A673 (cell line): ENCODE measurements at regions not wholly inside any gene's neighbourhood (a gene's known extent, or its start where the extent isn't known, plus 50 kb on each side); places are given as distances from the start of the nearest gene placed in this dataset.

Experiments used
- BruUV-seq: library from RNA; stranded (reverse); fragments of 400-500 nt; replicated peaks from 2 replicates; lab custom pipeline; 2021; lab: Mats Ljungman, UMichigan
- CTCF ChIA-PET: fragments of 300-600 bp; sonication (Branson Sonifier 250); formaldehyde crosslinking; loops from one replicate; lab custom pipeline; 2022; ENCODE audit warnings: antibody characterized with exemption; lab: Charles Lee
- POLR2A ChIA-PET: fragments of 300-600 bp; sonication (Branson Sonifier 250); formaldehyde crosslinking; loops from one replicate; lab custom pipeline; 2022; ENCODE audit warnings: antibody characterized with exemption; ENCODE audit not compliant: low non-redundant PET; lab: Charles Lee
- DNase-seq: peaks from one replicate; pipeline ENCODE4 v3.0.0-alpha.2; 2015; ENCODE audit warnings: low spot score
- H3K27ac ChIP-seq: fragments of 200-600 bp; sonication (generic); 2 replicates; pipeline ENCODE4 v1.5.1; 2016; ENCODE audit warnings: mixed run types, low read depth, mild to moderate bottlenecking, mixed read lengths, antibody characterized with exemption, low read length; ENCODE audit not compliant: poor library complexity, severe bottlenecking
- H3K27me3 ChIP-seq: fragments of 200-600 bp; sonication (generic); replicated peaks from 2 replicates; pipeline ENCODE4 v1.6.1; 2017; ENCODE audit warnings: mixed run types, low read depth, mild to moderate bottlenecking, mixed read lengths, antibody characterized with exemption, low read length; ENCODE audit not compliant: insufficient read depth, poor library complexity
- H3K36me3 ChIP-seq: fragments of 200-600 bp; sonication (generic); 2 replicates; pipeline ENCODE4 v1.6.1; 2016; ENCODE audit warnings: mixed run types, mild to moderate bottlenecking, mixed read lengths, antibody characterized with exemption, low read length; ENCODE audit not compliant: insufficient read depth, poor library complexity, severe bottlenecking
- H3K4me1 ChIP-seq: fragments of 200-600 bp; sonication (generic); 2 replicates; pipeline ENCODE4 v1.6.1; 2017; ENCODE audit warnings: mixed run types, mild to moderate bottlenecking, mixed read lengths, antibody characterized with exemption, low read length; ENCODE audit not compliant: insufficient read depth, poor library complexity, severe bottlenecking
- H3K4me3 ChIP-seq: fragments of 200-600 bp; sonication (generic); 2 replicates; pipeline ENCODE4 v1.5.1; 2016; ENCODE audit warnings: low read depth, mixed run types, mild to moderate bottlenecking, mixed read lengths, low read length; ENCODE audit not compliant: poor library complexity, severe bottlenecking
- H3K9me3 ChIP-seq: fragments of 200-600 bp; sonication (generic); 2 replicates; pipeline ENCODE4 v1.6.1; 2016; ENCODE audit warnings: mixed run types, low read depth, mild to moderate bottlenecking, mixed read lengths, antibody characterized with exemption, low read length; ENCODE audit not compliant: poor library complexity, severe bottlenecking
- EZH2 ChIP-seq: fragments of 200-600 bp; sonication (generic); IDR thresholded peaks from 2 replicates; pipeline ENCODE4 v1.6.1; 2017; ENCODE audit warnings: borderline replicate concordance, low read depth, mild to moderate bottlenecking, mixed read lengths, antibody characterized with exemption, low read length; ENCODE audit not compliant: poor library complexity, severe bottlenecking
- intact Hi-C: fragments of 100-400 bp; cut with micrococcal nuclease; formaldehyde crosslinking; loops from one replicate; pipeline ENCODE4 v1.10.0; 2022; ENCODE audit not compliant: unreplicated experiment
- TF ChIP-seq, protein P1 (sequence below): fragments of 300-800, 200-600 bp; sonication (generic); conservative IDR thresholded peaks from 2 replicates; pipeline ENCODE4 v1.5.1; 2017; ENCODE audit warnings: low read depth, mild to moderate bottlenecking, antibody characterized with exemption, low read length, moderate library complexity, mixed read lengths

GRCh38 chr13:48592688-48593049, 59.8 kb upstream of the RCBTB2 start:
- Histone ChIP-seq H3K4me1 (no peaks in the 10 kb centered on the region), H3K36me3 (no peaks in the 10 kb centered on the region), H3K27me3 (no peaks in the 10 kb centered on the region), H3K4me3 (no peak overlapping the region), H3K27ac (no peak overlapping the region), H3K9me3 (no peaks in the 10 kb centered on the region)
- no TSS peak for BruUV-seq
- intact Hi-C loops, result loop anchor here (10.0 kb wide), 1 partner anchor 142 kb away; no protein-coding TSS in a partner anchor
- ChIA-PET POLR2A (no interaction called here), CTCF (no interaction called here)
- no peak for DNase-seq
- TF ChIP-seq, protein P1, sequence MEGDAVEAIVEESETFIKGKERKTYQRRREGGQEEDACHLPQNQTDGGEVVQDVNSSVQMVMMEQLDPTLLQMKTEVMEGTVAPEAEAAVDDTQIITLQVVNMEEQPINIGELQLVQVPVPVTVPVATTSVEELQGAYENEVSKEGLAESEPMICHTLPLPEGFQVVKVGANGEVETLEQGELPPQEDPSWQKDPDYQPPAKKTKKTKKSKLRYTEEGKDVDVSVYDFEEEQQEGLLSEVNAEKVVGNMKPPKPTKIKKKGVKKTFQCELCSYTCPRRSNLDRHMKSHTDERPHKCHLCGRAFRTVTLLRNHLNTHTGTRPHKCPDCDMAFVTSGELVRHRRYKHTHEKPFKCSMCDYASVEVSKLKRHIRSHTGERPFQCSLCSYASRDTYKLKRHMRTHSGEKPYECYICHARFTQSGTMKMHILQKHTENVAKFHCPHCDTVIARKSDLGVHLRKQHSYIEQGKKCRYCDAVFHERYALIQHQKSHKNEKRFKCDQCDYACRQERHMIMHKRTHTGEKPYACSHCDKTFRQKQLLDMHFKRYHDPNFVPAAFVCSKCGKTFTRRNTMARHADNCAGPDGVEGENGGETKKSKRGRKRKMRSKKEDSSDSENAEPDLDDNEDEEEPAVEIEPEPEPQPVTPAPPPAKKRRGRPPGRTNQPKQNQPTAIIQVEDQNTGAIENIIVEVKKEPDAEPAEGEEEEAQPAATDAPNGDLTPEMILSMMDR, result no peak
- TF ChIP-seq EZH2, result no peak

- Histone ChIP-seq H3K27me3 (no peaks in the 10 kb centered on the region), H3K9me3 (no peaks in the 10 kb centered on the region), H3K4me3 (no peak overlapping the region), H3K4me1 (no peaks in the 10 kb centered on the region), H3K36me3 (no peaks in the 10 kb centered on the region), H3K27ac (no peak overlapping the region)
- no peak for DNase-seq
- POLR2A ChIA-PET, result no interaction called here
- CTCF ChIA-PET, result interaction anchor here (0.7 kb wide), 1 partner anchor 13 kb away, joined by 7 read pairs; no protein-coding TSS in a partner anchor
- intact Hi-C loops, result loop anchor here (10.0 kb wide), 1 partner anchor 141 kb away; no protein-coding TSS in a partner anchor
- TF ChIP-seq, protein P1, result no peak
- no TSS peak for BruUV-seq
Observed at GRCh38 chr13:48593536-48593935, 60.2 kb upstream of the CYSLTR2 start.

DNA sequence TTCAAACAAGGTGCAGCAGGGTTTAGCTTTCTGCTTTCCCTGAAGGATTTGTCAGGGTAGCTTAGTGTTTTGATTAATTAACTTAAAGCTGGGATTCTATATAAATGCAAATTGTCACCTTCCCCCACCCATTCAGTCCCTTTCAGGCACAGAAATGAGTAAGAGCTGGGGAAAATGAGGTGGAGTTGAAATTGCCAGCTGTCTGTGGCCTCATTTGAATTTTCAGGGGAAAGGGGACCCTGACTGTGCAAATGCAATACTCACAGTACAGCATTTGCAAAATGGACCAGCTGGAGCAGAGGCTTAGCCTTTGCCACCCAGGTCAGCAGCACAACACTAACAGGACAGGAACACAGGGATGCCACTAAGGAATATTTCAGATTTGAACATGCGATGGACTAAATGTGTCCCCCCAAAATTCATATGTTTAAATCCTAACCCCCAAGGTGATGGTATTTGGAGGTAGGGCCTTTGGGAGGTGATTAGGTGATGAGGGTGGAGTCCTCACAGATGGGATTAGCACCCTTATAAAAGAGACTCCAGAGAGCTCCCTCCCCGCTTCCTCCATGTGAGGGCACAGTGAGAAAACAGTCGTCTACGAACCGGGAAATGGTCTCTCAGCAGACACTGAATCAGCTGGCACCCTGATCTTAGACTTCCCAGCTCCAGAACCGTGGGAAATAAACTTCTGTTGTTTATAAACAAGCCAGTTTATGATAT, 59.5 kb upstream of the CYSLTR2 start:
- Histone ChIP-seq H3K4me3 (no peak overlapping the region), H3K36me3 (no peaks in the 10 kb centered on the region), H3K27ac (no peak overlapping the region), H3K27me3 (no peaks in the 10 kb centered on the region), H3K9me3 (no peaks in the 10 kb centered on the region), H3K4me1 (no peaks in the 10 kb centered on the region)
- intact Hi-C loops, result loop anchor here (10.0 kb wide), 1 partner anchor 141 kb away; no protein-coding TSS in a partner anchor
- CTCF ChIA-PET, result interaction anchor here (0.7 to 1.0 kb wide), 2 partner anchors 14 to 175 kb away, joined by 3 to 7 read pairs; no protein-coding TSS in a partner anchor
- no peak for DNase-seq
- POLR2A ChIA-PET, result no interaction called here
- no TSS peak for BruUV-seq
- TF ChIP-seq EZH2, result no peak
- TF ChIP-seq, protein P1, result no peak
